ENCODE measurements at regions not wholly inside any gene's neighbourhood (a gene's known extent, or its start where the extent isn't known, plus 50 kb on each side); places are given as distances from the start of the nearest gene placed in this dataset.
A peak's percentile ranks its signal among the peaks of the same experiment; 100 is the strongest.

DNA sequence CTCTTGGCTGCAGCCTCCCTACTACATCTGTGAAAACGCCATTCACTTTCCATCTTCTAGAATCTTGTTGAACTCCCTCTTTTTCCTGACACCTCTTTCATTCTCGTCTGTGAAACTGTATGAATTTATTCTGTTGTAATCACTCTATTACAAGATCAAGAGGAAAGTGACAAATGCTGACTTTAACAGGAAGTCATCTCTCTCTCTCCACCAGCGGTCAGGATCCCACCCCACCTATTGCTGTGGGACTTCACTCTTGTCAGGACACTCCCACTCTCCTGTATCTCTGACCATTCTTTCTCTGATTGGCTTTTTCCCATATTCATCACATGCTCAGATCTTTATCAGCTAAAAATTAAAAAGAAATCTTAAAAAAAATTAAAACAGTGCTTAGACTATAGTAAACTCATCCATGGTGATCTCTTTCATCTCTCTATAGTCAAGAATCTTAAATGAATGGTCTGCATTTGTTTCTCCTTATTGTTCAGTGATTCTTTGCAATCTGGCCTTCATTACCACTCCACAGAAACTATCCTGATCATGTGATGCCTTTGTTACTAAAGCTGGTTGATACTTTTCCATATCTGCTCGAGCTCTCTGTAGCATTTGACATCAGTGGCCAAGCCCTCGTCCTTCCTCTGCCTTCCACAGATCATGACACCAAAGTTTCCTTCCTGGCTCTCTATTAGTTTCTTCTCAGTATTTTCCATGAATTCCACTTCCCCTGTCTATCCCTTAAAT lies 113.6 kb downstream of the UCHL5 start:
- no peak for DNase-seq (ENCODE audit: low read depth)

GRCh38 chr1:192949783-192950182 lies 109.4 kb downstream of the UCHL5 start:
- no peak for DNase-seq (ENCODE audit: low read depth)

GRCh38 chr1:192950926-192951325 lies 108.2 kb downstream of the UCHL5 start:
- DNase-seq (ENCODE audit: low read depth), result no peak

GRCh38 chr1:192951691-192952460 lies 107.3 kb downstream of the UCHL5 start:
- peak; percentile 81 for DNase-seq (ENCODE audit: low read depth)

- DNase-seq (ENCODE audit: low read depth), result no peak
Observed at GRCh38 chr1:192952646-192953045, 106.5 kb downstream of the UCHL5 start.

DNA sequence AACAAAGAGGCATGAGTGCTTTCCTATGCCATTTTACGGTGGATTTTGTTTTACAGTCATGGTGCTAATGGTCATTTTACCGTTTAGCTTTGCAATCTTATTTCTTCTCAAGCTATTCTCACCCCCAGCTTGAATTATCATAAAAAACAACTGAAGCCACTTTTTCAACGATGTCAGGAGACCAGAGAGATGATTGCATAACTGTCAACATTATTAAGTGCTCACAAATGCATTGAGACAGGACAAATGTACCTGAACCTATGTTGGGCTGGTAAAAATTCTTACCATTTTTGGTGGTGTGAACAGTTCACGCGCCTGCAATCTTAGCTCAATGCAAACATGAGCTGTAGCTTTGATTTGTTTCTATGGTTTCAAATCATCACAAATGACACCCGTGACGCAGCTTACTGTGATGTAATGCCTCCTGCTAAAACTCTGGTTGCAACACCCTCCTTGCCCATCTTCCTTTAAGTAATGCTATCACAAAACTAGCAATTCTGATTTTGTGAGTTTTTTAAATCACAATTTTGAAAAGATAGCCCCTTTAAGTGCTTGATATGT lies 104.4 kb downstream of the UCHL5 start:
- DNase-seq (ENCODE audit: low read depth), result no peak

GRCh38 chr1:192958350-192958749 lies 100.8 kb downstream of the UCHL5 start:
- DNase-seq (ENCODE audit: low read depth), result no peak

- DNase-seq (ENCODE audit: low read depth), result peak; percentile 24
Observed at GRCh38 chr1:192958871-192959270, 100.3 kb downstream of the UCHL5 start.

DNA sequence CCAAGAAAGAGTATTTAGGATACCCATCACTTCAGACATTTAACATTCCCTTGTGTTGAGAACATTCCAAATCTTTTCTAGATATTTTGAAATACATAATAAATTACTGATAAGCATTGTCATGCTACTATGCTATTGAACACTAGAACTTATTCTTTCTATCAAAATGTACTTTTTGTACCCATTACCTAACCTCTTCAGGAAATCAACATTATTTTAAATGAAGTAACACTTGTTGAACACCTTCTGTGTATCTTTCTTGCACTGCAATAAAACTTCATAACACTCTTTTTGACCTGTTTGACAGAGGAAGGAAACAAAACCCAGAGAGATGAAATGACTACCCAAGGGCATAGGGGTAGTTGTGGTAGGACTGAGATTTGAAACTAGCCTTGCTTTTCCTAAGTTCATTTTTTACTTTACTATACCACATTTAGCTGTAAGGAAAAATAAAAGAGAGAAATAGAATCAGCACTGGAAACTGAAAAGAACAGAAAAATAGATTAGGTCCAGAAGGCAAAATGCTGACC lies 99.4 kb downstream of the UCHL5 start:
- DNase-seq (ENCODE audit: low read depth), result no peak

Data from non-pigmented ciliary epithelial cell (primary cell).